ENCODE measurements at regions not wholly inside any gene's neighbourhood (a gene's known extent, or its start where the extent isn't known, plus 50 kb on each side); places are given as distances from the start of the nearest gene placed in this dataset.

DNA sequence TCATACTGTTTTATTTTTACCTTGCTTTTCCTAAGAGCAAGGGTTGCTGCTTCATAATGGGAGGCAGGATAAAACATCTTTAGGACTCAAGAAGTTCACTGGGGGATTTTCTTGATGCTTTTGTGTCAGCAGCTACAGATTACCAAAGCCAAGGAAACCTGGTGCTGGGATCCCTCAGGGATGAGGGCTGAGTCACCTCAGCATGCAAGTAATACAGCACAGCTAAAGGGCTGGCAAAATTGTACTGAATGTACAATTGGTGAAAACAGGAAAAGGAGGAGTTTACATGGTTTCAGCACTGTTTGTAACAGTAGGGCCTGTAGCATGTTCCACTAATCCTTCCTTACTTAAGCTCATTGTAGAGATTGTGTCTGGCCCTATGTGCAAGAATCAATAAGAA lies 1056.8 kb downstream of the SORCS1 start:
- TF ChIP-seq, protein P1, sequence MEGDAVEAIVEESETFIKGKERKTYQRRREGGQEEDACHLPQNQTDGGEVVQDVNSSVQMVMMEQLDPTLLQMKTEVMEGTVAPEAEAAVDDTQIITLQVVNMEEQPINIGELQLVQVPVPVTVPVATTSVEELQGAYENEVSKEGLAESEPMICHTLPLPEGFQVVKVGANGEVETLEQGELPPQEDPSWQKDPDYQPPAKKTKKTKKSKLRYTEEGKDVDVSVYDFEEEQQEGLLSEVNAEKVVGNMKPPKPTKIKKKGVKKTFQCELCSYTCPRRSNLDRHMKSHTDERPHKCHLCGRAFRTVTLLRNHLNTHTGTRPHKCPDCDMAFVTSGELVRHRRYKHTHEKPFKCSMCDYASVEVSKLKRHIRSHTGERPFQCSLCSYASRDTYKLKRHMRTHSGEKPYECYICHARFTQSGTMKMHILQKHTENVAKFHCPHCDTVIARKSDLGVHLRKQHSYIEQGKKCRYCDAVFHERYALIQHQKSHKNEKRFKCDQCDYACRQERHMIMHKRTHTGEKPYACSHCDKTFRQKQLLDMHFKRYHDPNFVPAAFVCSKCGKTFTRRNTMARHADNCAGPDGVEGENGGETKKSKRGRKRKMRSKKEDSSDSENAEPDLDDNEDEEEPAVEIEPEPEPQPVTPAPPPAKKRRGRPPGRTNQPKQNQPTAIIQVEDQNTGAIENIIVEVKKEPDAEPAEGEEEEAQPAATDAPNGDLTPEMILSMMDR (IDR thresholded peaks at IDR 0.05), result no peak
- TF ChIP-seq POLR2AphosphoS5 (IDR thresholded peaks at IDR 0.05), result no peak
